GM18861 (cell line): ENCODE measurements at regions not wholly inside any gene's neighbourhood (a gene's known extent, or its start where the extent isn't known, plus 50 kb on each side); places are given as distances from the start of the nearest gene placed in this dataset.
"Not testable (repeated sequence)": the region's sequence is repeated elsewhere in the genome, so short reads cannot be mapped to it uniquely, and the experiment has no call there.

Experiments
- ATAC-seq: cut with Tn5 transposase; IDR thresholded peaks from one replicate; pipeline ENCODE4 v1.9.1; 2021; ENCODE audit not compliant: unreplicated experiment

- no peak for ATAC-seq
Measured at GRCh38 chrX:96502507-96502906, 182.1 kb upstream of the DIAPH2 start.

GRCh38 chrX:96529386-96529785, 155.3 kb upstream of the DIAPH2 start:
- ATAC-seq: not testable (repeated sequence)

- no peak for ATAC-seq
Measured at GRCh38 chrX:96538104-96538725, 146.4 kb upstream of the DIAPH2 start.

GRCh38 chrX:96540111-96540631, 144.5 kb upstream of the DIAPH2 start:
- ATAC-seq: no peak

GRCh38 chrX:96546281-96546680, 138.4 kb upstream of the DIAPH2 start:
- ATAC-seq: not testable (repeated sequence)

- ATAC-seq: no peak
Measured at GRCh38 chrX:96551322-96551872, 133.2 kb upstream of the DIAPH2 start.

GRCh38 chrX:96556886-96557285, 127.8 kb upstream of the DIAPH2 start:
- no peak for ATAC-seq

GRCh38 chrX:96561129-96561528, 123.5 kb upstream of the DIAPH2 start:
- ATAC-seq: not testable (repeated sequence)

- ATAC-seq: no peak
Measured at GRCh38 chrX:96563646-96564045, 121.0 kb upstream of the DIAPH2 start.

GRCh38 chrX:96564595-96564994, 120.0 kb upstream of the DIAPH2 start:
- ATAC-seq: no peak

GRCh38 chrX:96566878-96567277, 117.8 kb upstream of the DIAPH2 start:
- no peak for ATAC-seq

- no peak for ATAC-seq
Measured at GRCh38 chrX:96568071-96568470, 116.6 kb upstream of the DIAPH2 start.

- ATAC-seq: no peak
Measured at GRCh38 chrX:96569034-96569433, 115.6 kb upstream of the DIAPH2 start.

- ATAC-seq: no peak
Measured at GRCh38 chrX:96575011-96575410, 109.6 kb upstream of the DIAPH2 start.

GRCh38 chrX:96576368-96576767, 108.3 kb upstream of the DIAPH2 start:
- ATAC-seq: no peak

GRCh38 chrX:96578781-96579180, 105.9 kb upstream of the DIAPH2 start:
- no peak for ATAC-seq

GRCh38 chrX:96579252-96579651, 105.4 kb upstream of the DIAPH2 start:
- no peak for ATAC-seq

GRCh38 chrX:96590403-96590802, 94.2 kb upstream of the DIAPH2 start:
- no peak for ATAC-seq

- no peak for ATAC-seq
Measured at GRCh38 chrX:96591421-96591820, 93.2 kb upstream of the DIAPH2 start.

GRCh38 chrX:96597847-96598246, 86.8 kb upstream of the DIAPH2 start:
- ATAC-seq: not testable (repeated sequence)

GRCh38 chrX:96611619-96612362, 72.9 kb upstream of the DIAPH2 start:
- no peak for ATAC-seq

GRCh38 chrX:96615448-96615847, 69.2 kb upstream of the DIAPH2 start:
- ATAC-seq: no peak
